HEK293T (cell line): ENCODE measurements at regions not wholly inside any gene's neighbourhood (a gene's known extent, or its start where the extent isn't known, plus 50 kb on each side); places are given as distances from the start of the nearest gene placed in this dataset.

ENCODE experiments used
- BHLHE40 ChIP-seq: fragments of 450-650 bp; IDR thresholded peaks from 2 replicates; pipeline ENCODE4 v1.6.1; 2016; ENCODE audit warnings: mild to moderate bottlenecking, moderate library complexity, borderline replicate concordance
- FOXM1 ChIP-seq: fragments of 450-650 bp; IDR thresholded peaks from 2 replicates; pipeline ENCODE4 v1.6.1; 2017; ENCODE audit warnings: mild to moderate bottlenecking, borderline replicate concordance
- L3MBTL2 ChIP-seq: fragments of 450-650 bp; conservative IDR thresholded peaks from 2 replicates; pipeline ENCODE4 v1.6.1; 2016; ENCODE audit warnings: mild to moderate bottlenecking
- LEF1 ChIP-seq: fragments of 450-650 bp; IDR thresholded peaks from 2 replicates; pipeline ENCODE4 v1.6.1; 2017; ENCODE audit warnings: mild to moderate bottlenecking, borderline replicate concordance
- NFRKB ChIP-seq: fragments of 450-650 bp; IDR thresholded peaks from 2 replicates; pipeline ENCODE4 v1.6.1; 2016; ENCODE audit warnings: mild to moderate bottlenecking, moderate library complexity
- PKNOX1 ChIP-seq: fragments of 450-650 bp; IDR thresholded peaks from 2 replicates; pipeline ENCODE4 v1.6.1; 2016
- SP1 ChIP-seq: fragments of 450-650 bp; IDR thresholded peaks from 2 replicates; pipeline ENCODE4 v1.6.1; 2017
- TARDBP ChIP-seq: fragments of 450-650 bp; IDR thresholded peaks from 2 replicates; pipeline ENCODE4 v1.6.1; 2016
- ZNF384 ChIP-seq: fragments of 450-650 bp; IDR thresholded peaks from 2 replicates; pipeline ENCODE4 v1.6.1; 2016

- TF ChIP-seq BHLHE40 (no peak), NFRKB (no peak), SP1 (no peak), ZNF384 (no peak), L3MBTL2 (no peak), LEF1 (no peak), FOXM1 (no peak), TARDBP (no peak), PKNOX1 (no peak)
These were observed 543.3 kb upstream of the UBE2E2 start for GRCh38 chr3:22659651-22660475.
